GM21619 (cell line): ENCODE measurements at regions not wholly inside any gene's neighbourhood (a gene's known extent, or its start where the extent isn't known, plus 50 kb on each side); places are given as distances from the start of the nearest gene placed in this dataset.

ENCODE experiments used
- ATAC-seq: cut with Tn5 transposase; IDR thresholded peaks from one replicate; pipeline ENCODE4 v1.9.1; 2021; ENCODE audit not compliant: unreplicated experiment

DNA sequence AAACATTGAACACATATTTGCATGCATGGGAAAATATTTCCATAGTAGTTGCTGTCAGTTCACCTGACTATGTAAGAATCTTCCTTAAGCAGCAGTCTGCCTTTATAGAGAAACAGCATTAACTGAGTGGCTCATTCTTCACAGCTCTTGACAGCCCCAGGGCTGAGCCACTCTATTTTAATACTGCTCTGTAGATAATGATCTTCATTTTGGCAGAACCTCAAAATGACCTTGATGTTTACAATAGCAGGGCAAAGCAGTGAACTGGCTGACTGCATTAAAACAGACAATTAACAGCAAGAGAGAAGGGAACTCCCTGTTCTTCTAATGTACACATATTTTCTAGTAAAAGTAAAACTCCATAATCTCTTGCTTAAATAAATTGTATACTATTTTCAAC lies 580.6 kb upstream of the SOX11 start:
- ATAC-seq = no peak

GRCh38 chr2:5119046-5119445 lies 573.1 kb upstream of the SOX11 start:
- ATAC-seq = no peak

DNA sequence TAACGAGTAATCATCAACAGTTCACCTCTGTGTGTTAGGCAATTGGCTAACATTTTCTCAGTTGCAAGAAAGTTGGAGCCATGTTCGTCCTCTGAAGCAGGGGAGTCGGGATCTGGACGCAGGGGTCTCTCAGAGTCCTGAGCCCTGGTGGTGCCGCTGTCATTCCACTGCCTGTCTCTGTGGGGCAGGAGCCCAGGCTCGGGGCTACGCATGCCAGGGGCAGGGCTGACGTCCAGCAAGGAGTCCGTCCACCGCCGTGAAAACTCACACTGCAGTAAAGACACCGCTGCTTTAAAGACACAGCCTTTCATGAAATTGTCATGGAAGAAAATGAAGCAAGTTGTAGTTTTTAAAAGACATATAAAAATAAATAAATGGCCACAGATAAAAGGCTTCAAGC lies 571.1 kb upstream of the SOX11 start:
- no peak for ATAC-seq

- ATAC-seq = no peak
Observed at GRCh38 chr2:5121642-5122041, 570.5 kb upstream of the SOX11 start.

- ATAC-seq = no peak
Observed at GRCh38 chr2:5123582-5124196, 568.5 kb upstream of the SOX11 start.

- ATAC-seq = no peak
Observed at GRCh38 chr2:5125017-5125730, 567.0 kb upstream of the SOX11 start.

DNA sequence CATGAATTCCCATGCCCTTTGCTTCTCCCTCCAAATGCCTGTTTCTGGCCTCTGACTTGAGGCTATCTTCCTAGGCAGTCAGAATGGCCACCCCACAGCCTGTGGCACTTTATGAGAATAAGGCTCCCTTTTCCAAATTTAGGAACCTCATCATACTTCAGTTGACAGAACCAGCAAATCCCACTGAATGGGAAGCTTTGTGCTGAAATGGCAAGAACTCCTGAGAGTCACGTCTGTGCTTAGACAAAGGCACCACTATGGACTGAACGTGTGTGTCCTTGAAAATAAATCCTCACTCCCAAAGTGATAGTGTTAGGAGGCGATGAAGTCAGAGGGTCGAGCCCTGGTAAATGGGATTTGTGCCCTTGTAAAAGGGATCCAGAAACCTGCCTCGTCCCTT lies 559.9 kb upstream of the SOX11 start:
- ATAC-seq = no peak

GRCh38 chr2:5140347-5140746 lies 551.8 kb upstream of the SOX11 start:
- no peak for ATAC-seq

GRCh38 chr2:5144159-5144558 lies 548.0 kb upstream of the SOX11 start:
- ATAC-seq = no peak

DNA sequence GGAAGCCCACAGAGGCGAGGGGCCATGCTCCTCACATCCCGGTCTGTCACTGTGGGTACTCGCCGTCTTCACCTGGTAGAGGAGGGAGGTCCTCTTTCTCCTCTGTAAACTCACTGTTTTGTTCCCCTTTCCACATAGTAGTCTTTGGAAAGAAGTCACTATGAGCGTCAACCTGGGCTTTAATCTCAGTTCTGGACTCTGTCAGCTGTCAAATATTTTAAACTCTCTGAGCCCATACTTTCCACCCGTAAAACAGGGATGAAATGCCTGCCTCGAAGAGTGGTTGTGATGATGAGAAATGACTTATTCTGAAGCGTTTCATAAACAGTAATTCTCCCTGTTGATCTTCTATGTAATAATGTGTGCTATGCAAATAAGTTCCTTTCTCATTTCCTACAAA lies 547.1 kb upstream of the SOX11 start:
- no peak for ATAC-seq

DNA sequence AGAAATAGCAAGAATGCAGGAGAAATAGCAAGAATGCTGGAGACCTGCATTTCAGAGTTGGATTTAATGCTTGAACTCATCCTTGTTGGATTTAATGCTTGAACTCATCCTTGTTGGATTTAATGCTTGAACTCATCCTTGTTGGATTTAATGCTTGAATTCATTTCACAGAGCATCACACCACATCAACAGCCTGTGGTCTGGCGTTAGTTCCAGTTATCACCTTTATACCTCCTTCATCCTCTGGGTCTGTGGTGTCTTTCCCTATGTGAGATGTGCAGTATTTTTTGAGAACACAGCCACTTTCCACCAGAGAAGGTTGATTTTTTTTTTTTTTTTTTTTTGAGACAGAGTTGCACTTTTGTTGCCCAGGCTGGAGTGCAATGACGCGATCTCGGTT lies 546.4 kb upstream of the SOX11 start:
- ATAC-seq = no peak

DNA sequence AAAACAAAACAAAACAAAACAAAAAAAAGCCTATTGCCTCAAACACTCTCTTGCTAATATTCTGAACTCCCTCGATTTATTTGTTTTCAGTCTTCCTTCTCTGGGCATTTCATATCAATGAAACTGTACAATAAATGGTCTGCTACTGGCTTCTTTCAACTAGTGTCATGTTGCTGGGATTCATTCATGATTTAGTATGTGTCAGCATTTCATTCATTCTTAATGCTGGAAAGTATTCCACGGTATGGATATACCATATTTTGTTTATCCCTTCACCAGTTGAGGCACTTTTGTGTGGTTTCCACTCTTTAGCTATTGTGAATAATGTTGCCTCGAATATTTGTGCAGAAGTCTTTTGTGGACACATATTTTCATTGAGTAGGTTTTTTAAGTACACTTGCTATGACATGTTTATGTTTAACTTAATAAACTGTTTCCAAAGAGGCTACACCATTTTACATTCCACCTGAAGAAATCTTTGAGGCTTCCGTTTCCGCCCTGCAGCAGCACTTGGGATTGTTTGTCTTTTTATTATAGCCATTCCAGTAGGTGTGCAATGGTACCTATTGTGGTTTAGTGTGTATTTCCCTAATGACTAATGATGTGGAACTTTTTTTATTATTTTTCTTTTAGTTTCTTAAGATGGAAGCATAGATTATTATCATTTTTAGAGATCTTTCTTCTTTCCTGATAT lies 543.6 kb upstream of the SOX11 start:
- ATAC-seq = no peak

DNA sequence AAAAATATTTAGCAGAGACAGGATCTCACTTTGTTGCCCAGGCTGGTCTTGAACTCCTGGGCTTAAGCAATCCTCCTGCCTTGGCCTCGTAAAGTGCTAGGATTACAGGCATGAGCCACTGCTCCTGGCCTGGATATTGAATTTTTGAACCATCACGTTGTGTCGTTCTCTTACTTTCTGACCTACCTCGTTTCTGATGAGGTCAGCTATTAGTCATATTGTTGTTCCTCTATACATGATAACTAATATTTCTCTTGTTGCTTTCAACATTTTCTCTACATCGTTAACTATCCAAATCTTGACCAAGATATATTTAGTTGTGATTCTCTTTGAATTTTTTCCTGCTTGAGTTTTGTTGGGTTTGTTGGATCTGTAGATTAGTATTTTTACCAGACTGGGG lies 541.3 kb upstream of the SOX11 start:
- no peak for ATAC-seq

DNA sequence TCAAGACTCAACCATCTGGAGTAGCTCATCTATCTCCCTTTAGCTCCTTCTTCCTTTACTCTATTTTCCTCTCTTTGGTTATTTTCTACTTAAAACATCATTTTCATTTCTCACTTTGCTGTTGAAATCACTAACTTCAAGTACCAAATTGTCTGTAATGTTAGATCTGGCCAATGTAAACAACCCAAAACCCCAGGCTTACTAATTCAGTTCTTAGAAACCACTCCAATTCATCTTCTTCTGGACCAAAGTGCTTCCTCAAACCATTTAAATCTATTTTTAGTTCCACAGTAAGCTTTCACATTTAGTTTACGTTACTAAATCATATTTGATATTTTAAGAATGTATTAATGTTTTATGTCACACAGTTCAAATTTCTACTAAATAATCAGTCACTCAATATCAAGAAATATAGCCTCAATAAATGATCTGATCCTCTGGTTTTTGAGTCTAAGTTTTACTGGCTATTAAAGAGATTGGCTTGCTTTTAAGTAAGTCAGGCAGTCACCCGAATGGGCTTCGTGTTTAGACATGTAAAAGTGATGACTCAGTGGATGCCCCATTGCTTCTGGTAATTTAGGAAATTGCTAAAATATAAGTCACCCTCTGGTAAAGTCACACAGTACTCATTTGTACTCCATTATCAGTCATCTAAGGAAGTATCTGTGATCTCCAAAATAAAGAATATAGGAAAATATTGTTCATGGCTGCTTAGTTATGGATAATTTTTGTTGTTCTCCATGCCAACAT lies 527.2 kb upstream of the SOX11 start:
- no peak for ATAC-seq

- no peak for ATAC-seq
Observed at GRCh38 chr2:5172923-5173322, 519.3 kb upstream of the SOX11 start.

DNA sequence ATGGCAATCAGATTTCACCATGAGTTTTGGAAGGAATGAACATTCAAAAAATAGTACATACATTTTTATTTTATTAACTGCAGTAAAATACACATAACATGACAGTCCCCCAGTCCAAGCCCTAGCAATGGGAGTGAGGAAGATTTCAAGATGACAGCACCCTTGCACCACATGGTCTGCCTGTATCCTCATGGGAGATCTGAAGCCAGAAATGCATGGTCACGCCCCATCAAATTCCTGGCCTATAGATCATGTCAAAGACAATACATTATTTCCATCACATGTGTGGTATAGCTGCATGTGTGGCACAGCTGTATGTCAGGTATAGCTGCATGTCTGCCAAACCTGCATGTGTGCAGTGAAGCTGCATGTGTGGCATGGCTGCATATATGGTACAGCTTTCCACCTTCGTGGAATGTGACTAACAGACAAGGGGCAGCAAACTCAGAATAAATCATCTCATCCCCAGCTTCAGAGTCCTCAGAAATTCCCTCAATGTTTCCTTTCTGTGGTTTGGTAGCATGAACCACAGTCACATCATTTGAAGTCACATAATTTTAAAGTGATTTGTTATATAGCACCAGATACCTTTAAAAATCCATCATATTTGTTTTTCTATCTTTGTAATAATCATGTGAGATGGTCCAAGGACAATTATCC lies 518.2 kb upstream of the SOX11 start:
- ATAC-seq = no peak

DNA sequence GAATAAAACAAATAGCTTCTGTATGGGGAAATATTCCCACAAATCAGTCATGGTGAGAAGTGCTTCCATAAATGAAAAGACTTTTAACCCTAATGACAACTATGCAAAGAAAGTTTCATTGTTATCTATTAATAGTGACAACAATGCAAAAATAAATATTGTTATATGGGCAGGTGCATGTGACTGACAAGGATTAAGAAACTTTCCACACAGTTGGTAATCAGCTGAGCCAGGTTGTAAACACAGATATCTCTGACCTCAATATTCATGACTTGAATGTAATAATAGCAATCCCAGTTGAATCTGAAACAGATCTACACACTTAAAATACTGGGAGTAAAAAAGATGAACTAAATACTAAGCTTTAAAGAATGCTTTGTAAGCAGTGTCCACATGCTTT lies 517.0 kb upstream of the SOX11 start:
- no peak for ATAC-seq

DNA sequence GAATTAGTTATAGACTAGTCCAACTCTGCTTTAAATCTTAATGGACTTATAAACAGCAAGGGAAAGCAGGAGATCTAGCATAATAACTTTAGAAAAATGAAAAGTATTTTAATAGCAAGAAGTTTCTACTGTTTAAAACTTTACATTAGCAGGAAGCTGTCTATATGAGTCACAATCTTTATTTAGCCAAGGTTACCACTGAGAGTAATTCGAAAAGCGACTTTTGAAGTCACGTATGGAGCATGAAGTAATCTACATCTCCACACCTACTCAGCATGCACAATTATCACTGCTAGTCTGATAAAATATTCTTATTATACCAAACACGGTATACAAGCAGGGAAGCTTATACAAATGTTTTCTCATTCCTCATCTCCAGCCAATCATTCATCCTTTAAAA lies 515.4 kb upstream of the SOX11 start:
- no peak for ATAC-seq

- ATAC-seq = no peak
Observed at GRCh38 chr2:5183031-5183430, 509.2 kb upstream of the SOX11 start.

- ATAC-seq = no peak
Observed at GRCh38 chr2:5187283-5187682, 504.9 kb upstream of the SOX11 start.

DNA sequence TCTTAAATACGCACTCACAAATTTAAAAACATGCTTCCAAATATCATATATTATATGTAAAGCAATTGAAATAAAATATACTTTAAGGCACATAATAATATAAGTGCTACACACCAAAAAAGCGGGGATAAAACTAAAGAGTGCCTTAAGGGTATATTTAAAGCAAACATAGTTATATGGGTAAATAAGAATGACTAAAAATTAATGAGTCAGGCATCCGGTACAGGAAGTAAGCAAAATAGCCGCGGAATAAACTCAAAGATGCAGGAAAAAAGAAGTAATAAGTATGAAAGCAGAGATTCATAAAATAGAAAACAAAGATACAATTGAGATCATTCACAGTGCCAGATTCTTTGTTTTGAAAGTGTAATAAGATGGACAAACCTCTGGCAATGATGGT lies 503.5 kb upstream of the SOX11 start:
- ATAC-seq = no peak
